GM21526 (cell line): ENCODE measurements at regions not wholly inside any gene's neighbourhood (a gene's known extent, or its start where the extent isn't known, plus 50 kb on each side); places are given as distances from the start of the nearest gene placed in this dataset.
"Not testable (repeated sequence)": the region's sequence is repeated elsewhere in the genome, so short reads cannot be mapped to it uniquely, and the experiment has no call there.

ENCODE experiments used
- ATAC-seq: cut with Tn5 transposase; IDR thresholded peaks from one replicate; pipeline ENCODE4 v1.9.1; 2021; ENCODE audit warnings: moderate library complexity; ENCODE audit not compliant: unreplicated experiment, low FRiP score

- ATAC-seq = no peak
Measured at GRCh38 chr6:139711804-139712585, 337.5 kb upstream of the CITED2 start.

- no peak for ATAC-seq
Measured at GRCh38 chr6:139710556-139710955, 336.1 kb upstream of the CITED2 start.

DNA sequence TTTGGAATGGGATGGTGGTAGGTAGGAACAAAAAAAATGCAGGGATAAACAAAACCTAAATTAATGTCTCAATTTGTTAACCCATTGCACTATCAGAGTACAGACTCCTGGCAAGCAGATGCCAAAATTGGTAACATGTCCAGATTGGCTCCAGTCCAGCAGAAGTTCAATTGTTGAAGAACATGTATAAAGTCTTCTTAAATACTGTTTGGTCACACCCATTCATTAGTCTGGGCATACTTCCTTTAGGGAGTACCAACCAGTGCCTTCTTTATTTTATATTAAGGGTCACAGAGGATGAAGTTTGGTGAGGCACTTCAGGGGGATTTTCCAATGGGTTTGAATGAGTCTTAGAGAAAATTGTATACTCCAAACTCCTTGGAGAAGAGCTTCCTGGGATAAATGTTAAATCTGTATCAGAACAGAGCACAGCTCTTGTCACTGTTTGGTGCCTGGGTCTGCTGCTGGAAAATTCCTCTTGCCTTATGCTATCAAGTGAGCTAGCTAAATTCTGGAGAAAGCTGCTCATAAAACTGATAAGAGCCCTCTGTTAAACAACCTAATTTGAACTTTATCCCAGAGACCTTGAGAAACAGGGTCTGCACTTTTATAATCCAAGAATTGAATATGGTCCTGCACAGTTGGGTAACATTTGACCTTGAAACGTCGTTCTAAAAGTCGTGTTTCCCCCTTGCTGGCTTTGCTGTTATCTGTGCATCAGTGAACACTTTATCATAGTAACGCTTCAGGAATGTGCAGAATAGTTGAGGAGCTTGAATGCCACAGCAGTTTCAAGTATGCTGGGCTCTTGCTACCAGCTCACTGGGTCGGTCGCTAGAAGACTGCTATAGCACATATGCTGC is 334.1 kb upstream of the CITED2 start:
- no peak for ATAC-seq

GRCh38 chr6:139706912-139707311 is 332.5 kb upstream of the CITED2 start:
- ATAC-seq = no peak

- no peak for ATAC-seq
Measured at GRCh38 chr6:139705284-139705683, 330.8 kb upstream of the CITED2 start.

DNA sequence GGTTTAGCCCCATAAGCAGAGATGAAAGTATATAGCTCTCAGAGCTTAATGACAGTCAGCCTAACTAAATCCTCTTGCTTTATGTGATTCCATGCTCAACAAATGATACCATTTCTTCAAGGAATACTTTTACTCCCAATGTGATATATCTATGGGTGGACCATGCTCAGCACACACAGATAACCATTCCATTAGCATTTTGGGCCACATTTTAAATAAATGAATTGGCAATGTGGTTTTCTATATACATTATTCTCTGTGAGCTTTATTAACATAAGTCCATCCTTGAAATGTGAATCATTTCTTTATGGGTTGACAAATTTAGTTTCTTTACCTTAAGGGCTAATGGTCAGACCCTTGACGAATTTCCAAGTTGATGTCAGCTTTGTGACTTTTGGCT is 329.3 kb upstream of the CITED2 start:
- no peak for ATAC-seq

DNA sequence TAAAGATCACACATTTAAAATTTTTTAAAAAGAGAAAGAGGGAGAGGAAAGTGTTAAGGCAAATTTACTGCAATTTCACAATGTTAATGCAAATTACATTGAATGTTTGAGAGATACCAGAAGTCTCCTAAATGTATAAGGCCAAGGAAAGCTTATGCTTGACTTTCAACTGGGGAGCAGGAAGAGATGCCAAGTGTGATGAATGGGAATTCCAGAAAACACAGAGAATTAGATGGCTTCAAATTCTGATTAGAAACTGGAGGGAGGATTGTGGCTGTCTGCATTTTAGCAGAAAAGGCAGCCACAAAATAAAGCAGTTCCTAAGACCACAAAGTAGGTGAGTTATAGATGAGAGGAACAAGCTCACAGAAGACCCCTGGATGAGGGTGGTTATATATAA is 328.3 kb upstream of the CITED2 start:
- ATAC-seq = no peak

DNA sequence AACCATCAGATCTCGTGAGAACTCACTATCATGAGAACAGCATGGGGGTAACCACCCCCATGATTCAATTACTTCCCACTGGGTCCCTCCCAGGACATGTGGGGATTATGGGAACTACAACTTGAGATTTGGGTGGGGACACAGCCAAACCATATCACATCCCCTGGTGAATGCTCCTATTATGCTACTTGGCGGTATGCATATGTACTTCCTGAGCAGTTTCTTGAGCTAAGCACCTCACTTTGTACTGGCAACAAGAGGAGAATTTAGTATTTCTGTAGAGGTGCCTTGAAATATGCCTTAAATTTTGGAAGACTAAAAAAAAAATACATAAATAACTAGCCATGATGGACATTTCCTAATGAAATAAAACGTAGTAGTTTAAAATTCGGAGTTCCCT is 327.2 kb upstream of the CITED2 start:
- no peak for ATAC-seq

GRCh38 chr6:139701003-139701402 is 326.6 kb upstream of the CITED2 start:
- no peak for ATAC-seq

GRCh38 chr6:139699911-139700310 is 325.5 kb upstream of the CITED2 start:
- no peak for ATAC-seq

- ATAC-seq = no peak
Measured at GRCh38 chr6:139699335-139699734, 324.9 kb upstream of the CITED2 start.

DNA sequence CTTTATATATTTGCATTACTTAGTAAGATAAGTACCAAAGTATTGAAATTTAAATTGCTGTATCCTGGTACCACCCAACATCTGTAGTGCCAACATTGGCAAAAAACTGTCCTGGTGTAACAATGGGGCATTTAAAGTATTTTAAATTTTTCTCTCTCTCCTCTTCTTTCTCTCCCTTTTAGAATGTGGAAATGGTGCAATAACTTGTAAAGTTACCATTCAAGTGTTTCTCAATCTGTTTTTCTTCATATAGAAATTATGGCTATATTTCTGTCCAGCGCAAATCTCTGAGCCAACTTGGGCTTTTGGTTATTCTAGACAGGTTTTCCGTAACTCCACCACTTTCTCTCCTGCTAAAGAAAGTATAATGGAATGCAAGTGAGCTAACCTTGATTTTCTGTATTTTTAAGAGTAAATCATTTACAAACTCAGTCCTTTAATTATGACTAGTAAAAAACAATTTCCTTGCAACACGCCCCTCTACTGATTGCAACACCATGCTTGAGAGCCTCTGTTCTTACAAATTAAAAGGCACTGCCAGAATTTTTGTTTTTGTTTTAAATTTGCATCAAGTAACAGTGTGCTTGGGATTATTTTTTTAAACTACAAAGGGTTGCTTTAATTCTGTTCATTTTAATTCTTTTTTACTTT is 324.2 kb upstream of the CITED2 start:
- ATAC-seq = no peak

GRCh38 chr6:139697856-139698255 is 323.4 kb upstream of the CITED2 start:
- ATAC-seq = not testable (repeated sequence)

DNA sequence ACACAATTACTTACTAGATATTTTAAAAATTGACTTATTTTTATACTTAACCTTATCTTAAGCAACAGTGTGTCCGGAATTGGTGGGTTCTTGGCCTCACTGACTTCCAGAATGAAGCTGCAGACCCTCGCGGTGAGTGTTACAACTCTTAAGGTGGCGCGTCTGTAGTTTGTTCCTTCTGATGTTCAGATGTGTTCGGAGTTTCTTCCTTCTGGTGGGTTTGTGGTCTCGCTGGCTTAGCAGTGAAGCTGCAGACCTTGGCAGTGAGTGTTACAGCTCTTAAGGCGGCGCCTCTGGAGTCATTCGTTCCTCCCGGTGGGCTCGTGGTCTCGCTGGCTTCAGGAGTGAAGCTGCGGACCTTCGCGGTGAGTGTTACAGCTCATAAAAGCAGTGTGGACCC is 322.5 kb upstream of the CITED2 start:
- ATAC-seq = not testable (repeated sequence)

DNA sequence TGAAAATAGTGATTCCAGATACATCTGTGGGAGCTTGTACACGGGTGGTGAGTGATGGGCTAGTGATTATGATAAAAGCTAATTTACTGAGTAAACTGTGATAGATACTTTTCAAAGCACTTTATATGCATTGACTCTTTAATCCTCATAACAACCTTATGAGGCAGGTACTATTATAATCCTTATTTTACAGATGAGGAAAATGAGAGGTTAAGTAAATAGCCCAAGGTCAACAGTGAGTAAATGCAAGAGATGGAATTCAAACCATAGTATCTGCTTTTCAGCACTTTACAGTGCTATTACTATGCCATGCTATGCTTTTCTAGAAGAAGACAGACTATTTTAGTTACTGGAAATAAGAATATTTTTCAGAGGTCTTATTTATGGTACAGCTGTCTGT is 320.9 kb upstream of the CITED2 start:
- no peak for ATAC-seq

DNA sequence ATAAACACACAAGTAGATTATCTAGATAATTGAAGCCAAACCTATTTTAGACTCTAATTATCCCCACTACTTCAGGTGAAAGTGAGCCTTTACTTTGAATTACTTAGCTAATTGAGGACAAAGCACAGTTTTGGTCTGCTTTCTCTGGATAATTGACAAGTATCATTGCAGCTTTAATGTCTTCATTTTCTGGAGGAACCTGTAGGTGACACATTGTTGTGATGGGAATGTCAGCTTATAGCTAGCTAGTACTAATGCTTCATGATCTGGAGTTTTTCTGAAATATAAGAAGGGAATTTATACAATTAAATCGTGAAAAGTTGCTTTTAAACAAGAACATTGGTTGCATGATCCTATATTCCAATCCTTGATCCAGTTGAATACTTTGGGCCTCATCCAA is 319.3 kb upstream of the CITED2 start:
- no peak for ATAC-seq

DNA sequence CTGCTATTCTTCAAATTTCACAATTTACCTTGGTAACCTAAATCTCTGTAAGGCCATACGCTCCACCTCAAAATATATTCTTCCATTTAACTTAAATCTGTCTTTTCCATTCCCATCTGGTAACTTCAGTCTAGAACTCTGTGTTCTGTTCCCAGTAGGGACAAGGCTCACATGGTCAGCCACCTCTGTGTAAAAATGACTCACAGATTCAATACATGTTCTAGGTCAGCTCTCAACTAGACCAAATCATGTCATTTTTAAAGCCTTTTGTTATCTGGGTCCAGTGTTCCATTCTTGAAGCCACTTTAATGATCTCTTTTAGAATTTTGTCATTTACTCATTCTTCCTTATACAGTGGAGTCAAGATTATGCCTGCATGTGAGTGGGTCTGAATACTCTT is 315.6 kb upstream of the CITED2 start:
- ATAC-seq = no peak

GRCh38 chr6:139687055-139687454 is 312.6 kb upstream of the CITED2 start:
- ATAC-seq = no peak

GRCh38 chr6:139686308-139686707 is 311.9 kb upstream of the CITED2 start:
- ATAC-seq = no peak

DNA sequence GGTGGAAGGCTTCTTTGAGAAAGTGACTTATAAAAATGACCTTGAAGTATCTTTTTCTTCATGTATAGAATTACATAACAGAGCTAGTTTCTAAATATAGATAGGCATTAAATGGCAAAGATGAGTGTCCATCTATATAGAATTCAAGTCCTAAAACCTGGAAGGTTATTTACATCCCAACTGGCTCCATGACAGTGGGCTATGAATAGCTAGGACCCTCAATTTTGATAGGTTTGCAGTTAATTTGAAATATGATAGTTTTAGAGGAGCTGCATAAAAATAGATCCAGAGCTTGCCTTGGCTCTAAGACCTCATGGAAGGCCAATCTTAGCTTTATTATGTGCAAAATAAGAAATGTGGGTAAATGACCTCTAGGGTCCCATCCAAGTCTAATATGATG is 310.6 kb upstream of the CITED2 start:
- ATAC-seq = no peak

GRCh38 chr6:139680819-139681218 is 306.4 kb upstream of the CITED2 start:
- no peak for ATAC-seq
